DOHH2 (cell line): ENCODE measurements at regions not wholly inside any gene's neighbourhood (a gene's known extent, or its start where the extent isn't known, plus 50 kb on each side); places are given as distances from the start of the nearest gene placed in this dataset.

Source experiments
- H3F3A ChIP-seq: fragments of 200-600 bp; sonication (generic), shearing (Covaris generic); 2 replicates; pipeline ENCODE4 v1.6.0; 2016; ENCODE audit warnings: antibody characterized with exemption, mild to moderate bottlenecking; ENCODE audit not compliant: control insufficient read depth, insufficient read depth
- H3K27ac ChIP-seq: fragments of 200-600 bp; sonication (generic); 2 replicates; pipeline ENCODE4 v1.5.1; 2014; ENCODE audit warnings: low read depth, mild to moderate bottlenecking, low read length, moderate library complexity
- H3K27me3 ChIP-seq: fragments of 200-600 bp; sonication (generic); 2 replicates; pipeline ENCODE4 v1.6.1; 2014; ENCODE audit warnings: mild to moderate bottlenecking, low read length, mixed read lengths; ENCODE audit not compliant: control insufficient read depth
- H3K36me3 ChIP-seq: fragments of 200-600 bp; sonication (generic); 2 replicates; pipeline ENCODE4 v1.6.1; 2014; ENCODE audit warnings: mild to moderate bottlenecking, low read length, moderate library complexity, mixed read lengths; ENCODE audit not compliant: control insufficient read depth
- H3K4me1 ChIP-seq: fragments of 200-600 bp; sonication (generic); 2 replicates; pipeline ENCODE4 v1.6.1; 2014; ENCODE audit warnings: mild to moderate bottlenecking, low read length, mixed read lengths; ENCODE audit not compliant: control insufficient read depth
- H3K4me2 ChIP-seq: fragments of 200-600 bp; sonication (generic); 2 replicates; pipeline ENCODE4 v1.6.0; 2014; ENCODE audit warnings: mild to moderate bottlenecking, low read length, moderate library complexity
- H3K4me3 ChIP-seq: fragments of 200-600 bp; sonication (generic); 2 replicates; pipeline ENCODE4 v1.5.1; 2014; ENCODE audit warnings: mild to moderate bottlenecking, low read length, mixed read lengths
- H3K79me2 ChIP-seq: fragments of 200-600 bp; sonication (generic); 2 replicates; pipeline ENCODE4 v1.6.1; 2014; ENCODE audit warnings: mild to moderate bottlenecking, low read length, mixed read lengths; ENCODE audit not compliant: control insufficient read depth
- H3K9me2 ChIP-seq: fragments of 200-600 bp; sonication (generic); replicated peaks from 2 replicates; pipeline ENCODE4 v1.6.1; 2014; ENCODE audit warnings: mild to moderate bottlenecking, low read length, mixed read lengths; ENCODE audit not compliant: control insufficient read depth
- H3K9me3 ChIP-seq: fragments of 200-600 bp; sonication (generic); 2 replicates; pipeline ENCODE4 v1.6.1; 2014; ENCODE audit warnings: antibody characterized with exemption, low read length, mixed read lengths; ENCODE audit not compliant: control insufficient read depth, insufficient read depth
- H4K20me1 ChIP-seq: fragments of 200-600 bp; sonication (generic); 2 replicates; pipeline ENCODE4 v1.6.0; 2014; ENCODE audit warnings: low read depth, mild to moderate bottlenecking, antibody characterized with exemption, low read length, moderate library complexity; ENCODE audit not compliant: control insufficient read depth, insufficient read depth
- EZH2phosphoT487 ChIP-seq: fragments of 200-600 bp; sonication (generic); IDR thresholded peaks from 2 replicates; pipeline ENCODE4 v1.6.1; 2017; ENCODE audit warnings: borderline replicate concordance, mild to moderate bottlenecking, antibody characterized with exemption, low read length, moderate library complexity, mixed read lengths
- TF ChIP-seq, protein P1 (sequence below): fragments of 200-600 bp; sonication (generic); IDR thresholded peaks from one replicate; pipeline ENCODE4 v1.5.1; 2014; ENCODE audit warnings: antibody characterized with exemption, mild to moderate bottlenecking, low read depth, low read length; ENCODE audit not compliant: poor library complexity, severe bottlenecking

DNA sequence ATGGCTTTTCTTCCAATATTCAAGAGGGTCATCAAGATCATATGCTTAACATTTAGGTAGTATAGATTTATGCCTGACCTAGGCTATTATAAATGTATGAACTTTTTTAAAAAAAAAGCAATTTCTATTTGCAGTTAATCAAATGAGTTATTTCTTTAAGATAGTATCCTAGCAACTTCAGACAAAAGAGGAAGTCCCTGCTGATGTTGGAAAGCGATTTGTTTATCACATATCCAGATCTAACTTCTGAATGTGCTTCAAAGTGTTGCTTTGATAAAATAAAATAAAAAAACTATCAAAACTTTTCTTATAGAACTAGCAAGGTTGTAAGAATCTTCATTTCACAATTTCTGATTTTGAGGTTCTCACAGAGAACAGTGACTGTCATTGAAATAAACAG is 401.9 kb upstream of the PHF14 start:
- Histone ChIP-seq H3K36me3 (no peaks in the 10 kb centered on the region), H3K79me2 (no peaks in the 10 kb centered on the region), H3K4me2 (peak overlapping the region; percentile 9; the same call in 1 of the 2 replicates), H3K27me3 (no peaks in the 10 kb centered on the region), H3F3A (no peaks in the 10 kb centered on the region), H3K9me2 (no peaks in the 10 kb centered on the region), H3K27ac (no peak overlapping the region), H3K9me3 (no peaks in the 10 kb centered on the region), H3K4me3 (no peak overlapping the region), H4K20me1 (no peaks in the 10 kb centered on the region), H3K4me1 (peaks cover 7% of the 10 kb centered on the region)
- TF ChIP-seq, protein P1, sequence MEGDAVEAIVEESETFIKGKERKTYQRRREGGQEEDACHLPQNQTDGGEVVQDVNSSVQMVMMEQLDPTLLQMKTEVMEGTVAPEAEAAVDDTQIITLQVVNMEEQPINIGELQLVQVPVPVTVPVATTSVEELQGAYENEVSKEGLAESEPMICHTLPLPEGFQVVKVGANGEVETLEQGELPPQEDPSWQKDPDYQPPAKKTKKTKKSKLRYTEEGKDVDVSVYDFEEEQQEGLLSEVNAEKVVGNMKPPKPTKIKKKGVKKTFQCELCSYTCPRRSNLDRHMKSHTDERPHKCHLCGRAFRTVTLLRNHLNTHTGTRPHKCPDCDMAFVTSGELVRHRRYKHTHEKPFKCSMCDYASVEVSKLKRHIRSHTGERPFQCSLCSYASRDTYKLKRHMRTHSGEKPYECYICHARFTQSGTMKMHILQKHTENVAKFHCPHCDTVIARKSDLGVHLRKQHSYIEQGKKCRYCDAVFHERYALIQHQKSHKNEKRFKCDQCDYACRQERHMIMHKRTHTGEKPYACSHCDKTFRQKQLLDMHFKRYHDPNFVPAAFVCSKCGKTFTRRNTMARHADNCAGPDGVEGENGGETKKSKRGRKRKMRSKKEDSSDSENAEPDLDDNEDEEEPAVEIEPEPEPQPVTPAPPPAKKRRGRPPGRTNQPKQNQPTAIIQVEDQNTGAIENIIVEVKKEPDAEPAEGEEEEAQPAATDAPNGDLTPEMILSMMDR: no peak
- no peak for TF ChIP-seq EZH2phosphoT487

- Histone ChIP-seq H4K20me1 (no peaks in the 10 kb centered on the region), H3K4me1 (no peaks in the 10 kb centered on the region)
- TF ChIP-seq EZH2phosphoT487: no peak
- TF ChIP-seq, protein P1: no peak
Measured at GRCh38 chr7:10577866-10578374, 395.8 kb upstream of the PHF14 start.

DNA sequence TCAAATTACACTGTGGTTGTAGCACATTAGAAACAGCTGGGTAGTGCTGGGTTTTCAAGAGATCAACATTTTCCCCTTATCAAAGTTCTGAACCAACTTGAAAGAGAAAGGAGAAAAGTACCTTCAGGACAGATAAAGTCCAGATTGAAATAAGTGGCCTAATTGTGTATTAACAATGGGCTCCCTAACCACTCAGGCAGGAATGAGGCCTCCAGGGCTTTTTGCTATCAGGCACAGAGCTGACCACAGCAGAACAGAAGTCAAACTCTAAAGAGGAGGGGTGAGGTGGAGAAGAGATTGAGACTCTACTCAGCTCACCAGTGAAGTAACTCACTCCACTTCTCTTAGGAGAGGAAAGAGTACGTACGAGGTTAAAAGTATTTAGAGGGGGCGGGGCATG is 394.1 kb upstream of the PHF14 start:
- H3K79me2 ChIP-seq: no peaks in the 10 kb centered on the region
- no peak overlapping the region for H3K4me2 ChIP-seq
- no peaks in the 10 kb centered on the region for H3K9me3 ChIP-seq
- TF ChIP-seq, protein P1: no peak
- TF ChIP-seq EZH2phosphoT487: no peak
- no peaks in the 10 kb centered on the region for H3F3A ChIP-seq
- no peaks in the 10 kb centered on the region for H4K20me1 ChIP-seq
- no peaks in the 10 kb centered on the region for H3K27me3 ChIP-seq
- H3K4me1 ChIP-seq: no peaks in the 10 kb centered on the region
- H3K9me2 ChIP-seq: no peaks in the 10 kb centered on the region
- H3K36me3 ChIP-seq: no peaks in the 10 kb centered on the region
- no peak overlapping the region for H3K4me3 ChIP-seq
- no peak overlapping the region for H3K27ac ChIP-seq

More at GRCh38 chr7:10577866-10578374, 395.8 kb upstream of the PHF14 start:
- H3K4me2 ChIP-seq: no peak overlapping the region
- no peaks in the 10 kb centered on the region for H3K9me3 ChIP-seq
- no peaks in the 10 kb centered on the region for H3F3A ChIP-seq
- H3K79me2 ChIP-seq: no peaks in the 10 kb centered on the region
- no peaks in the 10 kb centered on the region for H3K36me3 ChIP-seq
- no peak overlapping the region for H3K27ac ChIP-seq
- no peaks in the 10 kb centered on the region for H3K9me2 ChIP-seq
- no peaks in the 10 kb centered on the region for H3K27me3 ChIP-seq
- H3K4me3 ChIP-seq: no peak overlapping the region

GRCh38 chr7:10584886-10585285 is 388.8 kb upstream of the PHF14 start:
- Histone ChIP-seq H3K27ac (no peak overlapping the region), H3K4me1 (no peaks in the 10 kb centered on the region), H3F3A (no peaks in the 10 kb centered on the region), H3K4me2 (no peak overlapping the region), H3K79me2 (no peaks in the 10 kb centered on the region), H4K20me1 (no peaks in the 10 kb centered on the region), H3K36me3 (no peaks in the 10 kb centered on the region), H3K27me3 (no peaks in the 10 kb centered on the region), H3K4me3 (no peak overlapping the region), H3K9me2 (no peaks in the 10 kb centered on the region), H3K9me3 (no peaks in the 10 kb centered on the region)
- TF ChIP-seq EZH2phosphoT487: no peak
- TF ChIP-seq, protein P1: no peak
